Hindlimb muscle (tissue), 1 donor: ENCODE measurements at regions not wholly inside any gene's neighbourhood (a gene's known extent, or its start where the extent isn't known, plus 50 kb on each side); places are given as distances from the start of the nearest gene placed in this dataset.

Source experiments
- DNase-seq: peaks from one replicate; pipeline ENCODE4 v3.0.0-alpha.2; 2013

DNA sequence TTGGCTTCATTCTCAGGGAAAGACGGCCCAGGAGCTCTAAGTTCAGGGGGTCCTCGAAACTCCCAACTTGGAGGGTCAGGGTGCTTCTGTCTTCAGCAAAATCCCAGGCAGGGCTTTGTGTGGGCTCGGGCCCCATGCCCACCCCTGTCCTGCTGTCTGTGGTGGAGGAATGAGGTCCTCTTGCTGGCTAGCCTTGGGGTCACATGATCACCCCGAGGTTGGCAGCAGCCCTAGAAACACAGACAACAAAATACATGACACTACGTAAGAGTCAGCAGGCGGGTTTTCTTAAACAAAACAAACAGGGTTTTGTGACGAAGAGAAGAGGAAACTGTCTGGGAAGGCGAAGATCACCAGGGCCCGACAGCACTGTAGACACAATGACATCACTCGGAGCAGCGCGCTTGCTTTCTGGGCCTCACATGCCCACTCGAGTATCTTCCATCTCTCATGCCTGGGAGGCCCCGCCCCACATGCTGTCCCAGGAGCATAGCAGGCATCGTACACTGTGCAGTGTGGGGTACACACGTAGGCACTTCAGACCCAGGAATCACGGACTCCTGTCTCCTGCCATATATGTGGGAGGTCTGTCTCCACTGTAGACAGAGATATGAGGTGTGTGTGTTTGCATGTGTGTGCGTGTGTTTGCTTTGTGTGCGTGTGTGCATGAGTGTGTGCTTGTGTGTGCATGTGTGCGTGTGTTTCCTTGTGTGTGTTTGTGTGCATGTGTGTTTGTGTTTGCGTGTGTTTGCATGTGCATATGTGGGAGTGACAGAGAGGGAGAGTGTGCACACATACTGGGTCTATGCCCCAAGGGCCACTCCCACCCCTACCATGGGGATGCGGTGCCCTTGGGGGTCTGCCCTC is 94.7 kb downstream of the SIK1 start:
- peak; percentile 53 for DNase-seq

DNA sequence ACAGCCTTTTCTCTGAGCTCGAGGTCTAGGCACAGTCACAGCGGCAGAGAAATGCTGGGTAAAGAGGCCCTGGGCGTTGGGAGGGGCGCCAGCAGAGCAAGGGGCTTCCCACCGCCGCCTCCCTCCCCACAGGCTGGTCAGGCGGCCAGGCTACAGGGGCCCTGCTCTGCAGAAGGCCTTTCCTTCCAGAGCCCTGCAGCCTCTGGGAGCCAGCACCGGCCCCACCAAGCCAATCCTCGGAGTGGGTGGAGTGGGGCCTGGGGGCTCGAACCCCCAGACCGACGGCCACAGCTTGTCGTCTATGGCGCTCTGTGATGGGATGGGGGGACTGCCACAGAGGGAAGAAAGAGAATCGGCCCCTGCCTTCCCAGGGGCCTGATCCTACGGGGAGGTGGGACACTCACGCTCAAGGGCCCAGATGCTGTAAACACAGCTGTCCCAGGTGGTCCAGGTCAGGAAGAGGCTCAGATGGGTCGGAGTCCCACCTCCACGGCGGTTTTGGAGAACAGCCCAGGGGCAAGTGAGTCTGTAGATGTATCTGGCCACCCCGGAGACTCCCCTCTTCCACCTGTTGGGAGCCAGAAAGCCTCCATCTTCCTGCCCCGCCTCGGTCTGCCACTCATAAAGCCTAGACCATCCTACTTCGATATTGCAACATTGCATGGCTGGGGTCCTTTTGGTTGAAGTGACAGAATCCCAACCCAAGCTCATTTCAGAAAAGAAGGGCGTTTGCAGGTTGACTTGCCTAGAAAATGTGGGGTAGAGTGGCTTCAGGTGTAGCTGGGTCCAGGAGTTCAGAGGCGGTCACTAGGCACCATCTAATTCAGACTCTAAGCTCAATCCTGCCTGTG is 95.6 kb downstream of the SIK1 start:
- DNase-seq, result no peak

DNA sequence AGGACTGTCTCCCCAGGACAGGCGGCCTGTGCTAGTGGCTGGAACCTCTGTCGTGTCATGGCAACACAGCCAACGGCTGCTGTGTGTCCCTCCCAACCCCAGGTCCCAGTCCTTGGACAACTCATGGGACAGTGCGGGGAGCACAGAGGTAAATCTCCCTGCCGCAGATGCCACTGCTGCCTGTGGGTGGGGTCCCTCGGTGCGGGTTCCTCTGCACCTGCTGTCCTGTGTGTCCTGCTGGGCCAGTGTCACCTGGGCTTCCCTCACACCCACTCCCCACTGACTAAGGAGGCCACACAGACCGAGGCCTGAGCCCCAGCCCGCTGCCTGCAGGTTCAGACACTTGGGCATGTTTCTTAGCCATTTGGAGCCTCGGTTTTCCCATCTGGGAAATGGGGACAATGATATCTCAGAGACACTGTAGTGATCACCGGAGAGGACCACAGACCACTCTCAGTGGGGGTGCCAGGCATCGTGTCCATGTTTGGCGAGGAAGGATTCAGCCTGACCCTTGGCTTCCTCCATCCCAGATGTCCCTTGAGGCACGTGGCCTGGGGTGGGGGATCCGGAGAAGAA is 96.5 kb downstream of the SIK1 start:
- DNase-seq, result no peak

DNA sequence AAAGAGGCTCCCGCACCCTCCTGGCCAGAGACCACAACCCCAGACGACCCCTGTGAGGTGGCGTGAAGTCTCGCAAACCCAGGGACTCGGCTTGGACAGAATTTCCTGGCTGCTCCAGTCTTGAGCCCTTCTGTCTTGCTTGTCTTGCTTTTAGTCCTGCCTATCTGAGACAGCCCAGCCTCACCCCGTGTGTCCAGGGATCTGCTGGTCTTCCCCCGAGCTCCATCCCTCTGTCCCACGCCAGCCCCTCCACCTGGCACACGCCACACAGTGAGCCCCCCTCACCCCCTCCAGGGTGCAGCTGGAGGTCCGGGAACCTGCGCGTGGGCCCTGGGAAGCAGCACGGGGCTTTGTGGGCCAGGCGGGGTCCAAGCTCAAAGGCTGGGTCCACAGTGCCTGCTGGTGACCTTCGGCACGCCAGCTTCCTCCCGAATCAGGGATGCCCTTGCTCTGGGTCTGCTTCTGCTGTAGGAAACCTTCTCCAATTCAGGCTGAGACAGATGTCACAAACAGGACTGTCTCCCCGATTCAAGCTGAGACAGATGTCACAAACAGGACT is 97.1 kb downstream of the SIK1 start:
- DNase-seq, result no peak

DNA sequence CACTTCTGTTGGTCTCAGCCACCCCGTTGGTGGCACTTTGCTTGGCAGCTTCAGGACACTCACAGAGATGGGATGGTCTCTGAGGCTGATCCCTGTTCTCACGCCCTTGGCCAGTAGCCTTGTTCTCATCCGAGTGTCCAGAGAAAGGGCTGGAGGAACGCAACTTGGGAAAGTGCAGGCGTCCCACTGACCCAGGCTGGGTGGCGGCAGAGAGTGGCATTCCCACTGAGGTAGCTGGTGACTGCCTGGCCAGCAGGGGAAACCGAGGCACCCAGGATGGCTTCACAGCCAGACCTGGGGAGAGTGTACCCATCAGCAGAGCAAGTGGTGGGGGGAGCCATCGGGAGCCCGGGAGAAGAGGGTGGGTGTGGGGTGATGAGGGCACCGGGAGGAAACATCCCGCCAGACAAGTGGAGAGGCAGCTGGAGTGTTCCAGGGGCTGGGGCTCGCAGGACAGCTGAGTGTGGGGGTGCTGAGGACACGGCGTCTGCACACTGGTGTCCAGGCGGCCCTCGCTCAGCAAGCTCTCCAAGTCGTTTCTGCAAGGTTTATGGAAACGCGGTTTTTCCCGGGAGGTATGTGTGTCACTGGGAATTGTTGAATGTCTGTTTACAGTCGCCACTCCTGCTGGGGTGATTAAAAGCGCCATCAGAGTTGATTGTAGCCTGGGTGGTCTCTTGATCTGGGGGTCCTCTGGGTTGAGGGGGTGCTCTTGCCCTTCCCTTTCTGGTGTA is 97.8 kb downstream of the SIK1 start:
- no peak for DNase-seq

DNA sequence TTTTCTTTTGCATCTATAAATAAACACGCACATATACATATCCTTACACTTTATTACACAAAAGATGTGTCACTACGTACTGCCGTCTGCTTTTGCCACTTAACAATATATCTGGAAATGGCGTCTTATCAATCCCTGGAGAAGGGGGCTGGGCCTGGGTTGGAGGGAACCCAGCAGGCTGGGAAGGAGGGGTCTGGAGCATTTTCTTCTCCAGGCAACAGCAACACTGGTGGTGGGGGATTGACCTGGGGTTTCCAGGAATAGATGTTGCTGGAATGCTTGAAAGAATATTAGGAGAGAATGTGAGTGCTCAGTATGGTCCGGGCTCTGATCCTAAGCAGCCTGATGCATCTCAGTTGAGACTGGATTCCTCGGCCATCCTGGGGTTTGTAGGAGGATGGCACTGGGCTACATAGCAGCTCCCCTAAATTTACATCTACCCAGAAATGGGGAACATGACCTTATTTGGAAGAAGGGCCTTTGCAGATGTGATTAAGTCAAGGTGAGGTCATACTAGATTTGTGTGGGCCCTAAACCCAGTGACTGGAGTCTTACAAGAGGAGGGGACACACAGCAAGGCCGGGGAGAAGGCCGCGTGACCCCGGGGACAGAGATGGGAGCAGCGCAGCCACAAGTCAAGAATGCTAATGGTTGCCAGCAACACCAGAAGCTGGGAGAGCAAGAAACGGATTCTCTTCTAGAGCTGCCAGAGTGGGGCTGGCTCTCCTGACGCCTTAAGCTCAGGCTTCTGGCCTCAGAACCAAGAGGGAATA is 98.6 kb downstream of the SIK1 start:
- peak; percentile 55 for DNase-seq

DNA sequence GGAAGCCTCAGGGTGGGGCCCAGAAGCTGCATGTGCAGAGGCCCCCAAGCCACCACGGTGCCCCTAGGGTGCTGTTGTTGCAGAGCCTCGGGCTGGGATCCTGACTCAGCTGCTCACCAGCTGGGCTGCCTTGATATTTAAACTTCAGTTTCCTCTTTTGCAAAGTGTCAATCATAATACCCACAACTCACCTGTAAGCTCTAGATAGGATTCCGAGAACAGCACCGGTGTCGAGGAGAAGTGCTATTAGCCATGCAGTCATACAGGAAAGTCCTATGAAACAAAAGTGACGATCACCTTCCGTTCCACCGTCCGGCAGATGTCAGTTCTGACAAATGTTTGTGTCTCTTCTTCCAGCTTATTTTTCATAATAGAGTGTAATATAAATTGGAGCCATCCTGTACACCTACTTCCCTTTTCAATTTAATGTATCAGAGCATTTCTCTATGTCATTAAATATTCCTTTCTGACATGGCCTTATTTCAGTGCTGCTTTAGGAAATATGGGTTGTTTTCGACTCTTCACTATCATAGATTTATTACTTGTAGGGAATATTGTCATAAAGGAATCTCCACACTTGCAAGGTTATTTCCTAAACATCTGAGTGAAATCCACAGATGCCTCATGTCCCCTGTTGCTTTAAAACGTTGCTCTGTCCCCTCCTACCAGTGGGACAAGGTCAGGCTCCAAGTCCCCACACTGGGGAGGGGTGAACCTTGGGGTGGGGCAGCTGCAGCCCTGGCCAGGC is 100.8 kb downstream of the SIK1 start:
- no peak for DNase-seq

DNA sequence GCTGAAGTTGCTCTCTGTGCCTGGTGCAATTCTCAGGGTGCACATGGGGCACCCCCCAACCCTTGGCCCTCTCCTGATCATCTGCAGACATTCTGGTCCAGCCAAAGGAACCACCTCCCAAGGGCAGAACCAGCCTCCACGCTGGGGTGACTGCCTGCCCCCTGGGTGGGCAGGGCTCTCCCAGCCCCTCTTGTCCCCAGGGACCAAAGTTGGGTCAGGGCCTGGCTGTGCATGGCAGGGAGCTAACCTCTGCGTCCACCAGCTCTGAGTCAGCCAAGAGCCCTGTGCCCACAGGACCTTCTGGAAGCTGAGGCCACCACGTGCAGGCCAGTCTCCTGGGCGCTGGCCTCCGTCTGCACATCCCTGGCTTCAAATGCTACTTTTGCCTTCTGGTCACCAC is 101.9 kb downstream of the SIK1 start:
- DNase-seq, result no peak

DNA sequence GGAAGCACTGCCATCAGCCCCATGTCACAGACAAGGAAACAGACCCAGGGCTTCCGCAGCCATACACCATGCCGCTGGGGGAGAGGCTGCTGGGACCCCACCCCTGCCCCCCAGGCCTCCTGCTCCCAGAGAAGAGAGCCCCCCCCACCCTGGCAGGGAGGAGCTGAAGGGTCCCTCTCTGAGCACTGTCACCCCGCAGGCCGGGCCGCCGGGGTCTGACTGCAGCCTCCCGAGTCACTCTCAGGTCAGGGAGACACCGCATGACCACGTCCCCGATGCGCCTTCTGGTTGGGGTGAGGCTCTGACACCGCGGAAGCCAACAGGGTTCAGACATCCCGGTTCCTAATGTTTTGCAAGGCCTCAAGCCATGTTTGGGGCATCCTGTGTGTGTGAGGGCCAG is 102.3 kb downstream of the SIK1 start:
- no peak for DNase-seq

DNA sequence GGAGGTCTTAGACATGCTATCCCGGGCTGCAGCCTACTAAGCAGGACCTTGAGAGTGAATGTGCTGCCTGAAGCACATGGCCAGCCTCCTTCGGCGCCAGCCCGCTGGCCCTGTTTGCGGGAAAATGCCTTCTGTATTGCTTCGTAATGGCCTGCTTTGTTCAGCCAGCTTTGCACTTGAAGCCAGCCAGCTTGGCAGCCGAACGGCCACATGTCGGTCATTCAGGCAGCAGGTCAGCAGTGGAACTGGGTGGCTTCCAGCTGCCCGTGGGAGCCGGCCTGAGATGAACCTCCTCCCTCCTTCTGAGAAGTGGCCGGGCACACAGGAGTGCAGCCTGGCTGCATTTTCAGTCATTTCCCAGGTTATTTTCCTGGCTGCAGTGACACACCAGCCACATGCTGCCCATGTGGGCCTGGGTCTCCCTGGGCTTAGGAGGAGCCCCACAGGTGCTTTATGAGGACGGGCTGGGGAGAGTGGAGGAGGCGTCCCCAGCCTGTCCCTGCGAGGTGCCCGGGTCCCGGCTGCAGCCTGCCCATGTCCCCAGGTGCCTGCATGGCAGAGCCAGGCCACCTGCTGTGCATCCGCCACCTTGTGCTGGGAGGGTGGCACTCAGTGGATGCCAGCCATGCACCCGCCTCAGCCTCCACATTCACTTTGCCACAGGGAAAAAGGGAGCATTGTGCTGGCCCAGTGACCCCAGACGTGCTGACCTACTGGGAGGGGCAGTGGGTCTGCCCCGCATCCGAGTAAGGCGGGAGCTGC is 103.5 kb downstream of the SIK1 start:
- DNase-seq, result no peak

DNA sequence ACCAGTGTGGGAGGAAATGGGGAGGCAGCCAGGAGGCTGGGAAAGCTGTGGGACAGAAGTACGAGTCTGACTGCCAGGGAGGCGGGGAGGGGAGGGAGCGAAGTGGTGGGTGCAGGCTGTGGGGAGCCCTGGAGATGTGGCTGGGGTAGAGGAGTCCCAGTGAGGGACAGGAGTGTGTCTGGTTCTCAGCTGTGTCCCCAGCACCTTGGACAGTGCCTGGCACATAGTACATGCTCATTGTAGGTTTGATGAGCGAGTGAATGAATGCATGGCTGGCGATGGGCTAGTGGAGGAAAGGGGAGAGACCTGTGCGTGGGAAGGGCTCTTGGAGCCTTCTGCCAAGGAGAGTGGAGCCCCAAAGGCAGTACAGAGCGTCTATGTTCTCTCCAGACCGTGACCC is 104.1 kb downstream of the SIK1 start:
- DNase-seq, result no peak

DNA sequence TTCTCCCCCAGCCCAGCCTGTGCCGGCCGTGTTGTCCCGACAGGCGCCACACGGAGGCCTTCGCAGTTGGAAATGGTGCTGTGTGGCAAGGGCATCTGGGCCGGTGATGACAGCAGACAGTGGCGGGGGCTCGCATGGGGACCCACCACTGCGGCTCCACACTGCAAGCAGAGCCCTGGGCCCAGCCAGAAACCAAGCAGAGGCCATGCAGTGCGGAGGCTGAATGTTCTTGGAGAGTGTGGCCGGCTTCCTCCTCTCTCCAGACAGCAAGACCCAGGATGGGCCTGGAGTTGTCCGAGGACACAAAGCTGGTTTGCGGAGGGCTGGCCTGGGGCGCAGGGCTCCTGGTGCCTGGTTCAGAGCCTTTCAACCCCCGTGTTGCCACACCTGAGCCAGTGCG is 104.6 kb downstream of the SIK1 start:
- no peak for DNase-seq

DNA sequence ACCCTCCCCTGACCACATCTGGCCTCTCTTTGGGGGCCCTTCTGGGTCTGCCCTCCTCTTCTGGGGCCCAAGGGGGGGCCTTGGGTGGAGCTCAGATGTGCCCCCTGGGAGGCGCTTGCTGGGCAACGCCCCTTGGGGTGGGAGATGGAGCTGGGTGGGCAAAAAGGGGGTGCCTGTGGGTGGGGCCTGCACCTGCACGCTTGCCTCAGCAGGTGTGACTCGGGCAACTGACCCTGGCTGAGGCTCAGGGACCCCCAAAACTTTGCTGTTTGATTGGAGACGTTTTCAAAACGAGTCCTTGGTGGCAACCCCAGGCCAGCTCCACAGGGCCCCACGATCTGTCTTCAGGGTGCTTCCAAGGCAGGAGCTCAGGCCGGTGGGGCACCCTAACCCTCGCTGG is 105.3 kb downstream of the SIK1 start:
- no peak for DNase-seq

DNA sequence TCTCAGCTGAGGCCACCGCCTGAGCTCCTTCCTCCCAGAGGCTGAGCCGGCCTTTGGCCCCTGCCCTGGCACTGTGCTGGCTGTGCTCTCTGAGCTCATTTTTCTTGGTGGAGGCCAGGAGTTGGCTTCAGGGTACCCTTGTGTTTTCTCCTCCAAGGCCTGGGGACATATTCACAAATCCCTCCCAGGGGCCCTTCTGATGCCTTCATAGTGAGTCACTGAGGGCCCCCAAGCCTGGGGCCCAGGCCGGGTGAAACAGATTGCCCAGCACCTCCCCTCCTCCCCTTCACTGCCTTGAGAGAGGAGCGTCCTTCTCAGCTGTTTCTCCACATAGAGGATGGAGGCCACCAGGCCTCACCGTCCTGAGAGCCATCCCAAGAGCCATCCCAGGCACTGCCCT is 105.8 kb downstream of the SIK1 start:
- DNase-seq, result no peak

DNA sequence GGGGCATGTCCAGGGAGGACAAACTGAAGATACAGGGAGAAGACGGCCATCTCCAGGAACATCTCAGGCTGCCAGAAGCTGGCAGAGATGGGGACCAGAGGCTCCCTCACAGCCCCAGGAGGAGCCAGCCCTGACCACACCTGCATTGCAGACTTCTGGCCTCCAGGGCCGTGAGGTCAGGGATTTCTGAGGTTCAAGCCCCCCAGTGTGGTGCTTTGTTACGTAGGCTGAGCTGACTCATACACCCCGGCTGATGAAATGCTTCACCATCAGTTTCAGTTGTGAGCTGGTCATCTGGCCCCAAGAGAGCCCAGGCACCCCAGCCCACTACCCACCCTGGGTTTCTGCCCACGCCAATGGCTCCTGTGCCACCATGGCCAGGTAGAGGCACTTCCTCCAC is 106.4 kb downstream of the SIK1 start:
- DNase-seq, result no peak

DNA sequence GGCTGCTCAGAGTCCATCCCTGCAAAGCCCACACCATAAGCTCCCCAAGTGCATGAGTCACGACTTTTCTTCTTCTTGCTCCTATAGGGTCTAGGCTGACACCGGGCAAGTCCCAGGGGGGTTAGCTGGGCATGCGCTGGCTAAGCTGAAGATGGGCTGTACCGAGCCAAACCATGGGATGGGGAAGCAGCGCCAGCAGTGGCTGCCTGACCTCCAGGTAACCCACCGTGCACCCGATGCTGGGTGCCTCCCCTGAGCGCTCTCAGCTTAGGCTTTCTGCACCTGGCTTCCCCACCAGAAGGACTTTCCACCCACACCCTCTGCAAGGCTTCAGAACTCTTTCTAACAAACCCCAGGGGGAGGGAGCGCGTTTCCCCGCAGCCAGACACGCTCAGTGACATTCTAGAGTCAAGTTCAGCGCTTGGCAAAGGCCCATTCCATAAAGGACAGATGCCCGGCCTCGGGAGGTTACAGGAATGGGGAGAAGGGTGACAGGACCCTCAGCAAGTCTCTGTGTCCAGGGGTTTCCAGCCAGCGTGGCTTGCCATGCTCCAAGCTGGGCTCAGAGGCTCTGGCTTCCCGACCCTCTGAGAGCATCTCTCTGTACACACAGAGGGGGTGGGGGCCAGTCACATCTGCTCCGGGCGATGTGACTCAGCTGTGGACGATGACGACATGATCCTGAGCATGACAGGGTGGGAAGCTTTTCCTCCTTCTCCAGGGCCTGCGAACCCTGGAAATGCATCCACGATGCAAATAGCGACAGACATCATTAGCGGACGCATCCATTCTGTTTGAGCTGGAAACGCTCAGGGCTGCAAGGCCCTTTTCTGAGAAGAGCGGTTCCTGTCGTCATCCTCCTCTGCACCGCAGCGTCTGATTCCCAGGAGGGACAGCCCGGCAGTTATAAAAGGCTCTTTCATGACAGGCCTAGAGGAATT is 107.8 kb downstream of the SIK1 start:
- DNase-seq, result peak; percentile 75

DNA sequence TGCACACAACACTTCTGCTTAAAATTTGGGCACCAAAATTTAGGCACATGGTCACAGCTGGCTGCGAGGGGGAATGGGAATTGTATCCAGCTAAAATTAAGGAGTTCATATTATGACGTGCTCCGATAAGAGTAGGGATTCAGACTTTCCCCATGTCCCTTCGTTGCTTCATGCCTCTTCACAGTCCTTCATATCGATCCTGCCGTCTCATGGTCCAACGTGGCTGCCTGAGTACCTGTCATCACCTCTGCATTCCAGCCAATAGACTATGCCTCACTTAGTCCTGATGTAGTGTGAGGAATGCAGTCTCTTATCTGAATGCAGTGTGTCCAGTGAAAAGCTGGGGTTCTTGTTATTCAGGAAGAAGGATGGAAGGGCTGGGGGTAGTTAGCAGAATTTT is 108.6 kb downstream of the SIK1 start:
- DNase-seq, result no peak

DNA sequence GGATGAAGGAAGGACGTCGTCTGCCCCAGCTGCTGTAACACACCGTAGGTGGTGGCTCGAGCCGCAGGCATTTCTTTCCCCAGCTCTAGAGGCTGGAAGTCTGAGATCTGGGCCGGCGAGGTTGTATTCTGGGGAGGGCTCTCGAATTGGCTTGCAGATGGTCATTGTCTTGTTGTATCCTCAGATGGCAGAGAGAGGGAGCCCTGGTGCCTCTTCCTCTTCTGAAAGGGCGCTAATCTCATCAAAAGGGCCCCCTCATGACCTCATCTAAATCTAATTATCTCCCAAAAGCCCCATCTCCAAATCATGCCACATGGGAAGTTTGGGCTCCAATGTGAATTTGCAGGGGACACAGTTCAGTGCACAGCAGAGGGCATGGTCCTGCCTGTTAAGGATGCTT is 109.0 kb downstream of the SIK1 start:
- no peak for DNase-seq

DNA sequence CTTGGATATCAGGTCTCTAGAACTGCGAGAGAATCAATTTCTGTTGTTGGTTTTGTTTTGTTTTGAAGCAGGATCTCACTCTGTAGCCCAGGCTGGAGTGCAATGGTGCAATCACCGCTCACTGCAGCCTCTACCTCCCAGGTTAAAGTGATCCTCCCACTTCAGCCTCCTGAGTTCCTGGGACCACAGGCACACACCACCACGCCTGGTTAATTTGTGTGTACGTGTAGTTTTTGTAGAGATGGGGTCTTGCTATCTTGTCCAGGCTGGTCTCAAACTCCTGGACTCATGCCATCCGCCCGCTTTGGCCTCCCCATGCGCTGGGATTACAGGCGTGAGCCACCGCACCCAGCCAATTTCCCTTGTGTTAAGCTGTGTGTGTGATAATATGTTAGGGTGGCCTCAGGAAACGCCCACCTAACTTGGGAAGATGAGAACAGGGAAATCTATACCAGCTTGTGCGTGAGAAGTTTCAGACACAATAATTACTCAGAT is 109.6 kb downstream of the SIK1 start:
- DNase-seq, result no peak
